ENCODE measurements at regions not wholly inside any gene's neighbourhood (a gene's known extent, or its start where the extent isn't known, plus 50 kb on each side); places are given as distances from the start of the nearest gene placed in this dataset.

GRCh38 chr10:33501161-33501560 lies 166.7 kb upstream of the NRP1 start:
- Histone ChIP-seq H3K9me3 (ENCODE audit: insufficient read depth in 2 of 2, low read depth in 1 of 2, low read length in 1 of 2) (peaks cover 0 to 6% of the 10 kb centered on the region in 2 experiments; a peak in 2 of 4 replicates), H2AFZ (ENCODE audit: low read length) (no peak overlapping the region), H3K4me3 (ENCODE audit: extremely low read depth in 1 of 4, insufficient read depth in 2 of 4, low read depth in 3 of 4, low read length in 4 of 4) (no peak overlapping the region), H2BK5ac (ENCODE audit: low read depth, low read length) (no peak overlapping the region), H3K56ac (replicated peaks; ENCODE audit: insufficient read length, low read depth, low read length) (no peak overlapping the region), H4K20me1 (replicated peaks in 1 of 2; ENCODE audit: control insufficient read depth in 1 of 2, insufficient read depth in 2 of 2, low read length in 2 of 2) (no peaks in the 10 kb centered on the region), H3K23me2 (ENCODE audit: low read depth, low read length) (no peaks in the 10 kb centered on the region), H3K27me3 (replicated peaks in 1 of 4; ENCODE audit: control insufficient read depth in 3 of 4, extremely low read depth in 1 of 4, insufficient read depth in 3 of 4, low read length in 3 of 4) (no peaks in the 10 kb centered on the region), H3K4me1 (replicated peaks in 1 of 4; ENCODE audit: control insufficient read depth in 3 of 4, insufficient read depth in 4 of 4, low read length in 3 of 4) (no peaks in the 10 kb centered on the region), H3K9ac (replicated peaks in 1 of 4; ENCODE audit: extremely low read depth in 1 of 4, low read depth in 3 of 4, low read length in 3 of 4) (no peak overlapping the region), H2BK20ac (ENCODE audit: low read length) (no peak overlapping the region), H3K79me2 (ENCODE audit: control insufficient read depth in 1 of 2, insufficient read depth in 2 of 2, low read length in 2 of 2) (no peaks in the 10 kb centered on the region), H3K23ac (ENCODE audit: insufficient read length) (no peak overlapping the region), H2BK120ac (replicated peaks; ENCODE audit: low read depth, low read length) (no peak overlapping the region), H2BK15ac (ENCODE audit: low read length) (no peak overlapping the region), H3K18ac (ENCODE audit: extremely low read depth, low read length) (no peak overlapping the region), H3K4me2 (ENCODE audit: insufficient read depth in 1 of 2, low read depth in 2 of 2, low read length in 2 of 2) (no peak overlapping the region), H4K8ac (ENCODE audit: extremely low read depth, insufficient read depth, low read length) (no peak overlapping the region), H2BK12ac (ENCODE audit: low read depth, low read length) (no peak overlapping the region), H3K79me1 (ENCODE audit: low read depth, low read length) (no peaks in the 10 kb centered on the region), H2AK5ac (ENCODE audit: low read depth, low read length) (no peak overlapping the region), H3K27ac (ENCODE audit: low read depth, low read length) (no peak overlapping the region), H3K4ac (replicated peaks; ENCODE audit: insufficient read length, low read depth, low read length) (no peak overlapping the region), H3K14ac (ENCODE audit: insufficient read length) (no peak overlapping the region), H4K5ac (ENCODE audit: insufficient read length, low read depth, low read length) (no peak overlapping the region), H4K91ac (replicated peaks; ENCODE audit: insufficient read length, low read length) (no peak overlapping the region), H3K36me3 (ENCODE audit: control insufficient read depth in 2 of 4, insufficient read depth in 4 of 4, low read length in 3 of 4) (no peaks in the 10 kb centered on the region)
- no peak for TF ChIP-seq CTCF (IDR thresholded peaks at IDR 0.05; ENCODE audit: control extremely low read depth in 1 of 3, insufficient read depth in 1 of 3, low read depth in 1 of 3, low read length in 3 of 3)
- no peak for TF ChIP-seq FOSL1 (IDR thresholded peaks at IDR 0.05; ENCODE audit: insufficient read depth, low read depth, low read length)
- TF ChIP-seq SRF (IDR thresholded peaks at IDR 0.05; ENCODE audit: low read depth, low read length) = no peak
- WGBS, 2 experiments (ENCODE audit: extremely low coverage in 1 of 2, insufficient coverage in 1 of 2, insufficient read length in 1 of 2, insufficient replicate concordance in 2 of 2, low coverage in 1 of 2, low lambda C conversion rate in 2 of 2, missing lambda C conversion rate in 1 of 2) = 85% methylated on average over 1 of the region's 1 CpG; no CpG with 5 or more reads in 1 of the 2 experiments
- ChIA-PET CTCF (ENCODE audit: partially characterized antibody) (no interaction called here), POLR2A (ENCODE audit: partially characterized antibody) (no interaction called here)
- FAIRE-seq (no peak), DNase-seq (ENCODE audit: low read depth in 1 of 2, low spot score in 2 of 2) (no peak)

Data from H1 (cell line).